GM20000 (cell line): ENCODE measurements at regions not wholly inside any gene's neighbourhood (a gene's known extent, or its start where the extent isn't known, plus 50 kb on each side); places are given as distances from the start of the nearest gene placed in this dataset.
A peak's percentile ranks its signal among the peaks of the same experiment; 100 is the strongest.

Experiments
- DNase-seq: peaks from one replicate; pipeline ENCODE4 v3.0.0; 2012; ENCODE audit warnings: low spot score
- CTCF ChIP-seq: IDR thresholded peaks from 2 replicates; pipeline ENCODE4 v1.5.1; 2012; ENCODE audit warnings: mild to moderate bottlenecking, control low read depth; ENCODE audit errors: extremely low read depth, missing control alignments

GRCh38 chr2:198383392-198383791 lies 579.0 kb downstream of the PLCL1 start:
- no peak for TF ChIP-seq CTCF
- no peak for DNase-seq

- no peak for DNase-seq
- no peak for TF ChIP-seq CTCF
Observed at GRCh38 chr2:198382811-198383210, 578.4 kb downstream of the PLCL1 start.

- no peak for TF ChIP-seq CTCF
- DNase-seq, result no peak
Observed at GRCh38 chr2:198376677-198377076, 572.3 kb downstream of the PLCL1 start.

- TF ChIP-seq CTCF, result no peak
- DNase-seq, result no peak
Observed at GRCh38 chr2:198375083-198375410, 570.7 kb downstream of the PLCL1 start.

GRCh38 chr2:198374375-198375082 lies 570.1 kb downstream of the PLCL1 start:
- peak; percentile 25 for TF ChIP-seq CTCF
- peak; percentile 10 for DNase-seq

GRCh38 chr2:198371921-198372543 lies 567.6 kb downstream of the PLCL1 start:
- TF ChIP-seq CTCF, result no peak
- DNase-seq, result peak; percentile 35

GRCh38 chr2:198371329-198371728 lies 566.9 kb downstream of the PLCL1 start:
- no peak for DNase-seq
- TF ChIP-seq CTCF, result no peak
